ENCODE measurements at regions not wholly inside any gene's neighbourhood (a gene's known extent, or its start where the extent isn't known, plus 50 kb on each side); places are given as distances from the start of the nearest gene placed in this dataset.

- DNase-seq (ENCODE audit: missing footprints) (no peak), ATAC-seq (no peak)
- intact Hi-C loops (cut with DNase I) = no loop called here
Measured at GRCh38 chr2:192885569-192886160, 690.9 kb upstream of the TMEFF2 start.

GRCh38 chr2:192877159-192877558, 682.4 kb upstream of the TMEFF2 start:
- intact Hi-C loops (cut with DNase I) = no loop called here
- no peak for ATAC-seq
- no peak for DNase-seq (ENCODE audit: missing footprints)

DNA sequence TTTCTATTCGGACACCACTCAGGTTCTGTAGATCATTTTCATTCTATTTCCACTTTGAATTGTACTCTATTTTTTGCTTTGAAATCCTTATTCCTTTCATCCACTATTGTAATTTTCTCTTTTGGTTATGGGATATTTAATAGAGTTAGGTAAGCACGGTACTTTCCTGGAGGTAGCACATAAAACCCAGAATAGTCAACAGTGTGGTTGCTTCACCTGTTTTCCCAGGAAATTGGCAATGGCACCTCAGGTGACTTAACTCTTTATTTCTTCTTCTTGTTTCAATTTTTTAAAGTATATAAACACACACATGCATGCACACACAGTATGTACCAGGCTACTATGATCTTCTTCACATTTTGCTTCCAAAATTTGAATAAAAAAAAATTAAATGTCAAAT, 682.0 kb upstream of the TMEFF2 start:
- ATAC-seq = no peak
- no peak for DNase-seq (ENCODE audit: missing footprints)
- intact Hi-C loops (cut with DNase I) = no loop called here

GRCh38 chr2:192854706-192855105, 660.0 kb upstream of the TMEFF2 start:
- intact Hi-C loops (cut with DNase I) = no loop called here
- no peak for ATAC-seq
- DNase-seq (ENCODE audit: missing footprints) = no peak

DNA sequence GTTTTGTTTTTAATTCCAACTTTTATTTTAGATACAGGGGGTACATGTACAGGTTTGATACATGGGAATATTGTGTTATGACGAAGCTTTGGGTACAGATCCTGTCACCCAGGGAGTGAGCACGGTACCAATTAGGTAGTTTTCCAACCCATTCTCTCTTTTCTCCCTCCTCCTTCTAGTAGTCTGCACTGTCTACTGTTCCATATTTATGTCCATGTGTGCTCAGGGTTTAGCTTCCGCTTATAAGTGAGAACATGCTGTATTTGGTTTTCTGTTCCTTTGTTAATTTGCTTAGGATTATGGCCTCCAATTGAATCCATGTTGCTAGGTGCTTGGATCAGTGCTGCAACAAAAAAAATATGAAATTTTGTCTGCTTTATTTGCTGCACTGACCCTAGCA, 659.3 kb upstream of the TMEFF2 start:
- intact Hi-C loops (cut with DNase I) = no loop called here
- ATAC-seq = no peak
- no peak for DNase-seq (ENCODE audit: missing footprints)

- ATAC-seq (no peak), DNase-seq (ENCODE audit: missing footprints) (no peak)
- intact Hi-C loops (cut with DNase I) = no loop called here
Measured at GRCh38 chr2:192828947-192829346, 634.2 kb upstream of the TMEFF2 start.

DNA sequence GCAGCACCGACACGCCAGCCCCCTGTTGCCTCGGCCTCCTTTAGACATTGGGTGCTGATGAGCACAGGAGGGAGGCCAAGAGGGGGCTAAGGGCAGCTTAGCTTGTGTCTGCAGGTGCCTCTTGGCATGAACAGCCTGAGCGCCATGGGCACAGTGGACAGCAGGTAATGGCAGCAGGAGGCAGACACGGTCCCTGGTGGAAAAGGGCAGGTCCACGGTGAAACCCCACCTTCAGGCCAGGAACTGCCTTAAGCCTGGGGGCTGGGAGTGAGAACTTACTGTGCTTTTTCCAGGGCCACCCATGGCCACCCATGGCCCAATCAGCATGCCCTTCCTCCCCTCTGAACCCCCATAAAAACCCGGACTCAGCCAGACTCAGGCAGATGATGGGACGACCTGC, 633.4 kb upstream of the TMEFF2 start:
- intact Hi-C loops (cut with DNase I) = no loop called here
- no peak for DNase-seq (ENCODE audit: missing footprints)
- no peak for ATAC-seq

DNA sequence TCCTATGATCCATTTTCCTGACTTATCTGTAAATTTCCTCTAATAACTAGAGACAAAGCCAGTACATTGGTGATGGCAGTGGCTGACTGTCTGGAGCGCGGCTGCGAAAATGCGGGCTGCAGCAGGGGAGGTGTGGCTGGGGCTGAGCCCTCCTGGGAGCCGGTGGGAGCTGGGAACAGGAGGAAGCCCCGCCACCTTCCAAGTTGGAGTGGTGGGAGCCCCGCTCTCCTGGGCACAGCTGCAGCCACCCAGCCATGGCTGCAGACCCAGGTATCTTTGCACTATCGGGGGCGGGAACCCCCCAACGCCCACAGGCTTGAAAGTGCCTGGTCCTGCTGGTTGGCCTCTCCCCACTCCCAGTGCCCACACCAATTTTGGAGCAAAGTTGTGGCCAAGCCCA, 633.0 kb upstream of the TMEFF2 start:
- intact Hi-C loops (cut with DNase I) = no loop called here
- ATAC-seq (no peak), DNase-seq (ENCODE audit: missing footprints) (peak; percentile 64)

GRCh38 chr2:192814376-192814775, 619.6 kb upstream of the TMEFF2 start:
- no peak for DNase-seq (ENCODE audit: missing footprints)
- no peak for ATAC-seq
- intact Hi-C loops (cut with DNase I) = no loop called here

DNA sequence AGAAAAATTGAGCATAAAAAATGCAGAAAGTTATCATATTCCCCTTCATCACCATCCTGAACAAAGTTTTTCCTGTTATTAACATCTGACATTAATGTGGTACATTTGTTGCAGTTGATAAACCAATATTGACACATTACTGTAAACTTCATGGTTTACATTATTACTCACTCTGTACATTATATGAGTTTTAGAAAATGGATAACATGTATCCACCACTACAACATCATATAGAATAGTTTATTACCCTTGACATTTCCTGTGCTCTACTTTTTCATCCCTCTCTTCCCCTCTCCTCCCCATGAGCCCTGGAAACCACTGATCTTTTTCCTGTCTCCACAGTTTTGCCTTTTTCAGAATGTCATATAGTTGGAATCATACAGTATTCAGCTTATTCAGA, 618.6 kb upstream of the TMEFF2 start:
- no peak for DNase-seq (ENCODE audit: missing footprints)
- intact Hi-C loops (cut with DNase I) = no loop called here
- no peak for ATAC-seq

DNA sequence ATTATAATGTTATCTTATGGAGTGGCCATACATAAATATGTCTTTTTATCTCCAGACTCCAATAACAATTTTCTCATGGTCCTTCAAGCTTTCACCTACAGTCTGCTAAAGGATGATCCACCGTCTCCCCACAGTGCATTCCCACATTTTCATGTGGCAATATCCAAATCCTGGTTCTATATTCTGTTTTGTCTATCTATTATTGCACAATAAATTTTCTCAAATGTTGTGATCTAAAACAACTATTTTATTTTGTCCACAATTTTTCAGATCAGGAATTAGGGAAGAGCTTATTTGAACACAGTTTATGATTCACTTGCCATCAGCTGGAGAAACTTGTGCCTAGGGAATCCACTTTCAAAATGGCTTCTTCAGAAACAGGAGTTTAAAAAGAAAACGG, 614.4 kb upstream of the TMEFF2 start:
- intact Hi-C loops (cut with DNase I) = no loop called here

GRCh38 chr2:192783643-192784042, 588.9 kb upstream of the TMEFF2 start:
- intact Hi-C loops (cut with DNase I) = no loop called here
- DNase-seq (ENCODE audit: missing footprints) (no peak), ATAC-seq (no peak)

More for the DNA sequence above, 614.4 kb upstream of the TMEFF2 start:
- ATAC-seq (no peak), DNase-seq (ENCODE audit: missing footprints) (no peak)

DNA sequence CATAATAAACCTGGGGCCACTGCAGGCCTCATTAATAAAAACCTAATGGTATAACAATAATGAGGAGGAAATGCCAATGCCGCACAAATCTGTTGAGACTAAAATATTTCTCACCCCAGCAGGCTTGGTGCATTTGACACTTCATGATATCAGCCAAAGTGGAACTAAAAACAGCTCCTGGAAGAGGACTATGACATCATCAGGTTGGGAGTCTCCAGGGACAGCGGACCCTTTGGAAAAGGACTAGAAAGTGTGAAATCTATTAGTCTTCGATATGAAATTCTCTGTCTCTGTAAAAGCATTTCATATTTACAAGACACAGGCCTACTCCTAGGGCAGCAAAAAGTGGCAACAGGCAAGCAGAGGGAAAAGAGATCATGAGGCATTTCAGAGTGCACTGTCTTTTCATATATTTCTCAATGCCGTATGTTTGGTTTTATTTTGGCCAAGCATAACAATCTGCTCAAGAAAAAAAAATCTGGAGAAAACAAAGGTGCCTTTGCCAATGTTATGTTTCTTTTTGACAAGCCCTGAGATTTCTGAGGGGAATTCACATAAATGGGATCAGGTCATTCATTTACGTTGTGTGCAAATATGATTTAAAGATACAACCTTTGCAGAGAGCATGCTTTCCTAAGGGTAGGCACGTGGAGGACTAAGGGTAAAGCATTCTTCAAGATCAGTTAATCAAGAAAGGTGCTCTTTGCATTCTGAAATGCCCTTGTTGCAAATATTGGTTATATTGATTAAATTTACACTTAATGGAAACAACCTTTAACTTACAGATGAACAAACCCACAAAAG, 580.9 kb upstream of the TMEFF2 start:
- DNase-seq (ENCODE audit: missing footprints) (no peak), ATAC-seq (no peak)
- intact Hi-C loops (cut with DNase I) = no loop called here

DNA sequence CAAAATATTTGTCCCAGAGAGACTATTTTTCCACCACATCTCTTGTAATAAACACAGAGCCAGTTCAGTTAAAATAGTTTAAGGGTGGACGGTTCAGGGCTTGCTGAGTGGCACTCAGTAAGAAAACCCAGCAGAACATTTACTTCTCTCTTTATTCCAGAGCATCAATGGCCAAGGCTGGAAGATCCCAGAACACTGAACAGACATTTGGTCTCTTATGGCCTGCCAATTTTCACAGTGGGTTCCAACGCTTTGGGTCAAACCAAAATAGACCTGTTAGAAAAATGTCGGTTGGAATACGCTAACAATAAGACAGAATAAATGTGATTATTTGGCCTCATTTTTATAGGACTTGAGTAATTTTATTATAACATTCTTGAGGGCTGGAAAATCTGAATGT, 580.3 kb upstream of the TMEFF2 start:
- intact Hi-C loops (cut with DNase I) = no loop called here
- ATAC-seq = no peak
- DNase-seq (ENCODE audit: missing footprints) = no peak

- intact Hi-C loops (cut with DNase I) = no loop called here
Measured at GRCh38 chr2:192773044-192773443, 578.3 kb upstream of the TMEFF2 start.

GRCh38 chr2:192749611-192750200, 555.0 kb upstream of the TMEFF2 start:
- intact Hi-C loops (cut with DNase I) = no loop called here

More at GRCh38 chr2:192773044-192773443, 578.3 kb upstream of the TMEFF2 start:
- no peak for ATAC-seq
- DNase-seq (ENCODE audit: missing footprints) = no peak

GRCh38 chr2:192741889-192742288, 547.2 kb upstream of the TMEFF2 start:
- ATAC-seq (no peak), DNase-seq (ENCODE audit: missing footprints) (no peak)
- intact Hi-C loops (cut with DNase I) = no loop called here

More at GRCh38 chr2:192749611-192750200, 555.0 kb upstream of the TMEFF2 start:
- ATAC-seq (no peak), DNase-seq (ENCODE audit: missing footprints) (no peak)

DNA sequence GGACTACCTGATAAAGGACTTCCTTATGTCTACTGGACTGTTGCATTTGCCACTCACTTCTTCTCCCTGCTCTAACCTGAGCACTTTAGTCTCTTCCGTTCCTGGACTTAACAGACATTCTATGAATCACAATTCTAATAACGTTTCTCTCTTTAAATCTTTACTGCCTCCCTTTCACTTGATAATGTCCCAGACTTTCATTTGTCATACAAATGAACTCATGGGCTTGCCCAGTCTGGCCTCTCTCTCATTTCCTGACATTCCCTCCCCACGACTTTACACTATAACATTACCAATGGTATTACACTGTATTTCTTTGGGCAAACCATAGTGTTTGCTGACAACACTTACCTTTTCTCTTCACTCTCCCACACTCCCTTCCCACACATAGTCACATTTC, 540.7 kb upstream of the TMEFF2 start:
- no peak for ATAC-seq
- intact Hi-C loops (cut with DNase I) = no loop called here

DNA sequence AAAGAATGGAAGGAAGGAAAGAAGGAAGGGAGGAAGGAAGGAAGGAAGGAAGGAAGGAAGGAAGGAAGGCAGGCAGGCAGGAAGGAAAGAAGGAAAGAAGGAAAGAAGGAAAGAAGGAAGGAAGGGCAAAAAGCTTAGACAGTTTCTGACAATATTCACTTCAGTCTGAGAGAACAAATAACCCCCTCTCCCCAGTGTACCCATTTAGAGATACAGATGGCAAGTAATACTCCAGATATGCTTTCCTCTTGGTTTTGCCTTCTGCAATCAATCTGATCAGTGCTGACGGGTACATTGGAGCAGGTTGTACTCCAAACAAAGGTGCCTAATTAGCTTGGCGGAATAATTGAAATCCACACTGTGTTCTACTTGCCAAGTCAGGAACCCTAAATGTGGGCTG, 534.6 kb upstream of the TMEFF2 start:
- ATAC-seq (no peak), DNase-seq (ENCODE audit: missing footprints) (no peak)
- intact Hi-C loops (cut with DNase I) = no loop called here

More for the DNA sequence above, 540.7 kb upstream of the TMEFF2 start:
- no peak for DNase-seq (ENCODE audit: missing footprints)

GRCh38 chr2:192725991-192726390, 531.3 kb upstream of the TMEFF2 start:
- intact Hi-C loops (cut with DNase I) = no loop called here
- DNase-seq (ENCODE audit: missing footprints) (no peak), ATAC-seq (no peak)

All from Right ventricle myocardium inferior (tissue), 1 donor.